Suprapubic skin (tissue), 4 donors: ENCODE measurements at regions not wholly inside any gene's neighbourhood (a gene's known extent, or its start where the extent isn't known, plus 50 kb on each side); places are given as distances from the start of the nearest gene placed in this dataset.

Experiments
- EP300 ChIP-seq: sonication (generic); formaldehyde crosslinking; IDR thresholded peaks from one replicate; pipeline ENCODE4 v1.6.1; 2017; ENCODE audit warnings: antibody characterized with exemption
- POLR2A ChIP-seq, 2 donors: fragments of 450-650 bp; IDR thresholded peaks; one replicate each; pipeline ENCODE4 v1.6.1; 2017; ENCODE audit warnings: antibody characterized with exemption in 2 of 2, mild to moderate bottlenecking in 2 of 2, moderate library complexity in 2 of 2
- POLR2AphosphoS5 ChIP-seq, 3 donors: sonication (generic); formaldehyde crosslinking; IDR thresholded peaks; one replicate each; pipeline ENCODE4 v1.6.1; 2017; ENCODE audit warnings: antibody characterized with exemption in 3 of 3
- TF ChIP-seq, protein P1 (sequence below), 2 donors: fragments of 200-600 bp in 1 of 2; fragments of 450-650 bp in 1 of 2; sonication (generic) in 1 of 2; IDR thresholded peaks; one replicate each; pipeline ENCODE4 v1.5.1; 2016 to 2019; ENCODE audit warnings: antibody characterized with exemption in 2 of 2, mild to moderate bottlenecking in 1 of 2, moderate library complexity in 1 of 2

GRCh38 chr3:144121661-144122060 lies 150.0 kb downstream of the DIPK2A start:
- TF ChIP-seq, protein P1, sequence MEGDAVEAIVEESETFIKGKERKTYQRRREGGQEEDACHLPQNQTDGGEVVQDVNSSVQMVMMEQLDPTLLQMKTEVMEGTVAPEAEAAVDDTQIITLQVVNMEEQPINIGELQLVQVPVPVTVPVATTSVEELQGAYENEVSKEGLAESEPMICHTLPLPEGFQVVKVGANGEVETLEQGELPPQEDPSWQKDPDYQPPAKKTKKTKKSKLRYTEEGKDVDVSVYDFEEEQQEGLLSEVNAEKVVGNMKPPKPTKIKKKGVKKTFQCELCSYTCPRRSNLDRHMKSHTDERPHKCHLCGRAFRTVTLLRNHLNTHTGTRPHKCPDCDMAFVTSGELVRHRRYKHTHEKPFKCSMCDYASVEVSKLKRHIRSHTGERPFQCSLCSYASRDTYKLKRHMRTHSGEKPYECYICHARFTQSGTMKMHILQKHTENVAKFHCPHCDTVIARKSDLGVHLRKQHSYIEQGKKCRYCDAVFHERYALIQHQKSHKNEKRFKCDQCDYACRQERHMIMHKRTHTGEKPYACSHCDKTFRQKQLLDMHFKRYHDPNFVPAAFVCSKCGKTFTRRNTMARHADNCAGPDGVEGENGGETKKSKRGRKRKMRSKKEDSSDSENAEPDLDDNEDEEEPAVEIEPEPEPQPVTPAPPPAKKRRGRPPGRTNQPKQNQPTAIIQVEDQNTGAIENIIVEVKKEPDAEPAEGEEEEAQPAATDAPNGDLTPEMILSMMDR (IDR thresholded peaks at IDR 0.05) = no peak
- no peak for TF ChIP-seq POLR2A (IDR thresholded peaks at IDR 0.05)
- no peak for TF ChIP-seq POLR2AphosphoS5 (IDR thresholded peaks at IDR 0.05)
- TF ChIP-seq EP300 = no peak
